Testis (tissue), 2 donors: ENCODE measurements at regions not wholly inside any gene's neighbourhood (a gene's known extent, or its start where the extent isn't known, plus 50 kb on each side); places are given as distances from the start of the nearest gene placed in this dataset.

Experiments
- CTCF ChIP-seq, 3 experiments: fragments of 450-650 bp in 2 of 3; fragments of 200-600 bp in 1 of 3; sonication (generic) in 1 of 3; IDR thresholded peaks; one replicate each; pipeline ENCODE4 v1.5.1; 2016 to 2019; ENCODE audit warnings: antibody characterized with exemption in 3 of 3, mild to moderate bottlenecking in 2 of 3, moderate library complexity in 1 of 3
- POLR2A ChIP-seq: fragments of 450-650 bp; IDR thresholded peaks from one replicate; pipeline ENCODE4 v1.6.1; 2017; ENCODE audit warnings: antibody characterized with exemption, mild to moderate bottlenecking, moderate library complexity

- TF ChIP-seq CTCF (IDR thresholded peaks at IDR 0.05) (no peak), POLR2A (no peak)
These were observed 53.2 kb upstream of the HEPHL1 start for GRCh38 chr11:93967944-93968343.
